Mucosa of rectum (tissue), 2 donors: ENCODE measurements at regions not wholly inside any gene's neighbourhood (a gene's known extent, or its start where the extent isn't known, plus 50 kb on each side); places are given as distances from the start of the nearest gene placed in this dataset.

Experiments
- H3K27ac ChIP-seq, 2 donors: one replicate each; pipeline ENCODE4 v1.7.0; 2013; ENCODE audit warnings: inconsistent platforms in 2 of 2, low read depth in 2 of 2, low read length in 2 of 2
- H3K27me3 ChIP-seq, 2 donors: one replicate each; pipeline ENCODE4 v1.7.0; 2013; ENCODE audit warnings: low read length in 2 of 2; ENCODE audit not compliant: control insufficient read depth in 2 of 2, insufficient read depth in 2 of 2
- H3K36me3 ChIP-seq, 2 donors: one replicate each; pipeline ENCODE4 v1.7.0; 2013; ENCODE audit warnings: low read length in 2 of 2; ENCODE audit not compliant: control insufficient read depth in 2 of 2, insufficient read depth in 2 of 2
- H3K4me1 ChIP-seq, 2 donors: one replicate each; pipeline ENCODE4 v1.7.0; 2013; ENCODE audit warnings: low read length in 2 of 2, mild to moderate bottlenecking in 1 of 2; ENCODE audit not compliant: control insufficient read depth in 2 of 2, insufficient read depth in 2 of 2
- H3K4me3 ChIP-seq, 2 donors: one replicate each; pipeline ENCODE4 v1.7.0; 2013; ENCODE audit warnings: low read length in 2 of 2
- H3K9ac ChIP-seq, 2 donors: one replicate each; pipeline ENCODE4 v1.7.0; 2013; ENCODE audit warnings: low read length in 2 of 2, low read depth in 1 of 2, mild to moderate bottlenecking in 1 of 2
- H3K9me3 ChIP-seq, 2 donors: one replicate each; pipeline ENCODE4 v1.7.0; 2013; ENCODE audit warnings: low read length in 2 of 2; ENCODE audit not compliant: control insufficient read depth in 2 of 2
- donor health status: healthy.
- donor health status: Normal muscosa, but diverticular disease.

DNA sequence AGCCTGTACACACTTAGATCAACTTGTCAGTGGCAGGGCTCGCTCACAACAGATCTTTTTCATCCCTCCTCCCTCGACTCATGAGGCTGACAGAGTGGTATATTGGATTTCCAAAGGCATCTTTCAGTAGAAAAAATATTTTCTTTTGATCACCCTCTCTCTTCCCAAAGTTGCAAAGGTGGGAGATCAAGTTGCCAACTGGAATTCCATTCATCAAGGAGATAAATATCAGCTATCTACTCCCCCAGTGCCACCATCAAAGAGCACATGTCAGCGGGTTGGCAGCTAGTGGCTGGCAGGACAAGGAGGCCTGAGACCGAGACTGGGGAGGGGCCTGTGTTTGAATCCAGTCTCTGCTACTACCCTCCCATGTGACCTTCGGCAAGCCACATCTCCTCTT, 539.7 kb upstream of the CDH11 start:
- no peaks in the 10 kb centered on the region for H3K4me1 ChIP-seq
- H3K27ac ChIP-seq = no peak overlapping the region
- H3K4me3 ChIP-seq = no peak overlapping the region
- H3K36me3 ChIP-seq = no peaks in the 10 kb centered on the region
- H3K27me3 ChIP-seq = no peaks in the 10 kb centered on the region
- no peak overlapping the region for H3K9ac ChIP-seq
- no peaks in the 10 kb centered on the region for H3K9me3 ChIP-seq

GRCh38 chr16:65660390-65660789, 538.5 kb upstream of the CDH11 start:
- H3K4me1 ChIP-seq = no peaks in the 10 kb centered on the region
- no peaks in the 10 kb centered on the region for H3K27me3 ChIP-seq

DNA sequence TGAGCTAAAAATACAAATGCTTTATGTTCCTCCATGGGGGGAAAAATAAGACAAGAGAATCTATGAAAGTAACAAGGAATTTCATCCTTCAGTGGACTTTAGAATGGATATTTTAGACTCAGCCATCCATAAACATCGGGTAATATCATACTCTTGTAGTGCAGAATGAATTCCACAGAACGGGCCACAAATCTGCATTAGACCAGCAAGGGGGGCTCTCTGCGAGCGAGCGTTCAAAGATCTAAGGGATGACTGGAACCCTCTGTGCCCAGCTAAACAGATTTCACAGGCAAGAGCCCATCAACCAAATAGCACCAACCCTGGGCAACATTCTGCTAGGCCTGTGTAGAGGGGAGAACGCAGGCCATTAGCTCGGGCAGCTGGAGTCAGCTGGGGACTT, 537.9 kb upstream of the CDH11 start:
- Histone ChIP-seq H3K9me3 (no peaks in the 10 kb centered on the region), H3K9ac (no peak overlapping the region), H3K36me3 (no peaks in the 10 kb centered on the region), H3K27me3 (no peaks in the 10 kb centered on the region), H3K4me3 (no peak overlapping the region), H3K27ac (no peak overlapping the region), H3K4me1 (no peaks in the 10 kb centered on the region)

More at GRCh38 chr16:65660390-65660789, 538.5 kb upstream of the CDH11 start:
- Histone ChIP-seq H3K9me3 (no peaks in the 10 kb centered on the region), H3K27ac (no peak overlapping the region), H3K36me3 (no peaks in the 10 kb centered on the region), H3K9ac (no peak overlapping the region), H3K4me3 (no peak overlapping the region)

DNA sequence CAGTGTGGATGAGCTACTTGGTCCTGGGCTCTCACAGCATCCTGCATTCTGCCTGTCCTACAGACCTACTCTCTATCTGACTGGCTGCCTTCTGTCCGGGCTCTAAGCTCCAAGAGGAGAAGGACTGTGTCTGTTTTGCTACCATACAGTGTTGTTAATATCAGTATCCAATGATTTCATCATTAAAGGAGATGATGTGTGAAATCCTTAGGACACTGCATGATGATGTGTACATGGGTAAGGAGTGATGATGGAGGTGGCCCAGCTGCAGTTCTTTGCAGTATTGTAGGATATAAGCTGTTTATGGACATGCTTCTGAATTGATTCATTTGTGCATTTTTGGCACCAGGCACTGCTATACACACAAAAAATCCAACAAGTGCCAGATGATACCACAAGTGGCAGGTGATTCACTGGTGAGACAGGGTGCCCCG, 536.9 kb upstream of the CDH11 start:
- Histone ChIP-seq H3K27ac (no peak overlapping the region), H3K36me3 (no peaks in the 10 kb centered on the region), H3K27me3 (no peaks in the 10 kb centered on the region), H3K9ac (no peak overlapping the region), H3K4me1 (no peaks in the 10 kb centered on the region), H3K4me3 (no peak overlapping the region), H3K9me3 (no peaks in the 10 kb centered on the region)

GRCh38 chr16:65658349-65658748, 536.5 kb upstream of the CDH11 start:
- Histone ChIP-seq H3K9me3 (no peaks in the 10 kb centered on the region), H3K36me3 (no peaks in the 10 kb centered on the region), H3K4me3 (no peak overlapping the region), H3K4me1 (no peaks in the 10 kb centered on the region), H3K27me3 (no peaks in the 10 kb centered on the region), H3K27ac (no peak overlapping the region), H3K9ac (no peak overlapping the region)

- no peaks in the 10 kb centered on the region for H3K36me3 ChIP-seq
- H3K4me3 ChIP-seq = no peak overlapping the region
- no peaks in the 10 kb centered on the region for H3K9me3 ChIP-seq
- no peaks in the 10 kb centered on the region for H3K27me3 ChIP-seq
- no peak overlapping the region for H3K27ac ChIP-seq
- no peak overlapping the region for H3K9ac ChIP-seq
- no peaks in the 10 kb centered on the region for H3K4me1 ChIP-seq
Measured at GRCh38 chr16:65657556-65657955, 535.7 kb upstream of the CDH11 start.

DNA sequence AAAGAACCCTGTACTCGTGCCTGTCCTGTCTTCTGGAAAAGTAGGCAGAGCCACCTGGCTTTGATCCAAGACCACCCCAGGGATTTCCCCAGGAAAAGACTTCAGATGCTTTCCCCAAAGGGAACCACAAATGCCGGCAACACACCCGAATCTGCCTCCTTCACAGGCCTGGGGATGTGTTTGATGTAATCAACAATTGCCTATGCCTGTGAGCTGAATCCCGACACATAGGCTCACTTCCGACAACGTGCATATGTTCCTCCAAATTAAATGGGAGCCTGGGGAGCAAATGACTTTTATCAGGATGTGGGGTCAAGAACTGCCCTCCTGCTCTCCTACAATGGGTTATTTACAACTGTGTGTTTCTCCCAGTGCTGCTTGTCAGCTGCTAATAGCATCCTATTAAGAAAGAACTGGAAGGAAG, 535.2 kb upstream of the CDH11 start:
- Histone ChIP-seq H3K27ac (no peak overlapping the region), H3K4me1 (no peaks in the 10 kb centered on the region), H3K9ac (no peak overlapping the region), H3K27me3 (no peaks in the 10 kb centered on the region), H3K9me3 (no peaks in the 10 kb centered on the region), H3K4me3 (no peak overlapping the region), H3K36me3 (no peaks in the 10 kb centered on the region)

DNA sequence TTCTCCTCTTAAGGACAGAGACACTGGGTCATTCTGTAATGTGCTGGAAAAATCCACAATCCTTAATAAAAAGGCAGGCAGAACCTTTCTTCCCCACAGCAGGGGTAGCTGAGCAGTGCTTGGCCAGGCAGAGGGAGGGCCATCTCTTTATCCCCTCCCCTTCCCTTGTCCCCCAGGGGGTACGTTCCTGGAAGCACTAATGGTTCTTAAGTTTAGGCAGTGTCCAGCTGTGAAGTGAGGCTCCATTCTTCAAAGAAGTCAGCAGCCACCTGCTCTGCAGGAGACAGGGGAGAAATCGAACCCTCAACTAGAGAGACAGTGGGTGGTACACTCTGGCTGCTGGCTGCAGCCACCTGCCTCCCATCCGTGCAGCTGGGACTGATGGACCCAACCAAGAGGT, 533.9 kb upstream of the CDH11 start:
- Histone ChIP-seq H3K9me3 (no peaks in the 10 kb centered on the region), H3K4me1 (no peaks in the 10 kb centered on the region), H3K36me3 (no peaks in the 10 kb centered on the region), H3K9ac (no peak overlapping the region), H3K27ac (no peak overlapping the region), H3K4me3 (no peak overlapping the region), H3K27me3 (no peaks in the 10 kb centered on the region)

- H3K9ac ChIP-seq = no peak overlapping the region
- H3K4me1 ChIP-seq = no peaks in the 10 kb centered on the region
- H3K27me3 ChIP-seq = no peaks in the 10 kb centered on the region
- no peaks in the 10 kb centered on the region for H3K36me3 ChIP-seq
- no peak overlapping the region for H3K27ac ChIP-seq
- H3K4me3 ChIP-seq = no peak overlapping the region
- H3K9me3 ChIP-seq = no peaks in the 10 kb centered on the region
Measured at GRCh38 chr16:65648101-65648500, 526.2 kb upstream of the CDH11 start.

DNA sequence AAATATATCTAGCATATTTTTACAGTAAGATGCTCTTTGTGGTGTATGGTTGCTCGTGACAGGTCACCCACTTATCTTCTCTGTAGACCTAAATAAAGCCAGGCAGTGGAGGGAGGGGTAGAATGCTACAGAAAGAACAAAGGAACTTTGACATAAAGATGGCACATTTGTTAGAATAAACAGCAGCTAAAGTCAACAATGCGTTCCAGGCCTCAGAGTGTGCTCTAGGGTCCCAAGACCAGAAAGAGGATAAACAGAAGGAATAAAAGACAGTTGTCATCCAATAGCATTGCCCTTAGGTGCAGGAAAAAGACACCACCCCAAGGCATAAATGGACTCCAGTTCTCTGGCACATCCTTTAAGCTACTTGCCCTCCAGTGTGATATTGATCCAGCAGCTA, 523.0 kb upstream of the CDH11 start:
- no peak overlapping the region for H3K9ac ChIP-seq
- H3K36me3 ChIP-seq = no peaks in the 10 kb centered on the region
- H3K9me3 ChIP-seq = no peaks in the 10 kb centered on the region
- H3K27me3 ChIP-seq = no peaks in the 10 kb centered on the region
- no peak overlapping the region for H3K27ac ChIP-seq
- no peaks in the 10 kb centered on the region for H3K4me1 ChIP-seq
- no peak overlapping the region for H3K4me3 ChIP-seq

GRCh38 chr16:65641762-65642289, 520.0 kb upstream of the CDH11 start:
- H3K9me3 ChIP-seq = no peaks in the 10 kb centered on the region
- H3K27ac ChIP-seq = no peak overlapping the region
- no peaks in the 10 kb centered on the region for H3K27me3 ChIP-seq
- no peak overlapping the region for H3K4me3 ChIP-seq
- no peaks in the 10 kb centered on the region for H3K36me3 ChIP-seq
- H3K4me1 ChIP-seq = no peaks in the 10 kb centered on the region
- no peak overlapping the region for H3K9ac ChIP-seq
